Stimulated activated CD8-positive, alpha-beta memory T cell treated with anti-CD3 and anti-CD28 coated beads, Interleukin-2, amount 100 ng/mL, for 48 hours (primary cell): ENCODE measurements at regions not wholly inside any gene's neighbourhood (a gene's known extent, or its start where the extent isn't known, plus 50 kb on each side); places are given as distances from the start of the nearest gene placed in this dataset.
"Not testable (repeated sequence)": the region's sequence is repeated elsewhere in the genome, so short reads cannot be mapped to it uniquely, and the experiment has no call there.

Experiments used
- DNase-seq, 2 donors: peaks; one replicate each; pipeline ENCODE4 v3.0.0-alpha.2; 2020; ENCODE audit warnings: low read depth in 2 of 2

DNA sequence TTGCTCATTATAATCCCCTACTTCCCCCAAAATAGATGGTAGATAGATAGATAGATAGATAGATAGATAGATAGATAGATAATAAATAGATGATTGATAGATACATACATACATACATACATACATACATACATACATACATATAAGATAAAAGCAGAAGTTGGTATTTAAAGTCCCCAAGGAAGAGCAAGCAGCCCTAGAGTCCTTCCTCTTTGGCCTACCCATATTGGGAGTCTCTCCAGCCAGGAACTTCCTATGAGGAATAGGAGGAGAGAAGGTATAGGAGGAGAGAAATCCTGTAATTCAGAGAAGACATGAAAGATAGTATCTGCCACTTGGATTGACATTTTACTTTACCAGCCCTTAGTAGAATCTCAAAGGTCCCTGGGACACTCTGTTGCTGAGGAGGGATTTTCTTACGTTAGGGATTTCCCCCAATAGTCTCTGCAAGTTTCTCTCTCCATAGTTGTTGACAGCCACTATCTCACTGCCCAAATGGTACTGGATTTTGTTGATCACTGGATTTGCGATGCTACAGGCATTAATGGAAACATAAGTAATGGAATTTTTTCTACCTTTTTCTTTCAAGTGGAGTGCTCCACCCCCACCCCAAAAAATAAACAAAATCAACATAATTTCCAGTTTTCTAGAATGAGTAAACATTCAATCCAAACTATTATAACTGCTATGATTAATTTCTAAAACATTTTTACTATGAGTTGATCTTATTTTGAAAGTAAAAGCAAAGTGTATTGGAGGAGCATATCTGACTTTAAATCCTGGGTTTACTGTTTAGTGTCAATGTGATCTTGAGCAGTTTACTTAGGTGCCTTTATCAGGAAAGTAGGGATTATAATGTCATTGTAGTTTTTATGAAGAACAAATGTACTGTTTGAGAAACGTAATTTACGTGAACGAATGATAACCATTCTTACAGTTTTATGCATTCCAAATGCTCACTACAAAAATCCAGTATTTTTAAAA lies 93.2 kb upstream of the TNFSF4 start:
- DNase-seq: no peak

DNA sequence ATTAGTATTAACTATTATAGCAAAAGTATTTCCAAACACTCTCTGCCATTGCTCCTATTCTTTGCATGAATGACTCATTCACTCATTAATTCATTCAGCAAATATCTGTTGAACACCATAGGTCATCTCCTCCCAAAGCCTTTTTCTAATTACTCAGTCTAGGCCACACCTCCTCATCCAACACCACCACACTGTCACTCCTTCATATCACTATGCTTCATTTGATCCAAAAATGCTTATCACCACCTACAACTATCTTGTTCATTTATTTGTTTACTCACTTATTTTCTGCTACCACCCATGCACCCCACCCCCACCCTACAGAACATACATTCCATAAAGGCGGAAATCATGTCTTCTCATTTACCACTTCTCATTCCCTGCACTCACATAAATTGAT lies 94.4 kb upstream of the TNFSF4 start:
- DNase-seq: no peak

DNA sequence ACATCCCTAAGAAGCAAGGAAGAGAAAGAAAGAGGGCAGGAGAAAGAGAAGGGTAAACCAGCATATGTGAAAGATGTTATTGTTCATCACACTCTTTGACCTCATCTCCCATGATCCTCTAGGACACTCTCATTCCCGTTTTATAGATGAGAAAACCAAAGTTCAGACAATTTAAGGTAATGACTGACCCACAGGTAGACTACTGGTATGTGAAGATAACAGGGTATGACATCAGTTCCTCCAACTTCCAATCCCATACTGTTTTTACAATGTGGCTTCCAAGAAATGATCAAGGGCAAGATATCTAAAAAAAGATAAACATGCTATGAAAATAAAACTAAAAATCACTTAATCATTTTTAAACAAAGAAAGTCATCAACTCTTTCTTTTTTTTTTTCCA lies 95.2 kb upstream of the TNFSF4 start:
- no peak for DNase-seq

DNA sequence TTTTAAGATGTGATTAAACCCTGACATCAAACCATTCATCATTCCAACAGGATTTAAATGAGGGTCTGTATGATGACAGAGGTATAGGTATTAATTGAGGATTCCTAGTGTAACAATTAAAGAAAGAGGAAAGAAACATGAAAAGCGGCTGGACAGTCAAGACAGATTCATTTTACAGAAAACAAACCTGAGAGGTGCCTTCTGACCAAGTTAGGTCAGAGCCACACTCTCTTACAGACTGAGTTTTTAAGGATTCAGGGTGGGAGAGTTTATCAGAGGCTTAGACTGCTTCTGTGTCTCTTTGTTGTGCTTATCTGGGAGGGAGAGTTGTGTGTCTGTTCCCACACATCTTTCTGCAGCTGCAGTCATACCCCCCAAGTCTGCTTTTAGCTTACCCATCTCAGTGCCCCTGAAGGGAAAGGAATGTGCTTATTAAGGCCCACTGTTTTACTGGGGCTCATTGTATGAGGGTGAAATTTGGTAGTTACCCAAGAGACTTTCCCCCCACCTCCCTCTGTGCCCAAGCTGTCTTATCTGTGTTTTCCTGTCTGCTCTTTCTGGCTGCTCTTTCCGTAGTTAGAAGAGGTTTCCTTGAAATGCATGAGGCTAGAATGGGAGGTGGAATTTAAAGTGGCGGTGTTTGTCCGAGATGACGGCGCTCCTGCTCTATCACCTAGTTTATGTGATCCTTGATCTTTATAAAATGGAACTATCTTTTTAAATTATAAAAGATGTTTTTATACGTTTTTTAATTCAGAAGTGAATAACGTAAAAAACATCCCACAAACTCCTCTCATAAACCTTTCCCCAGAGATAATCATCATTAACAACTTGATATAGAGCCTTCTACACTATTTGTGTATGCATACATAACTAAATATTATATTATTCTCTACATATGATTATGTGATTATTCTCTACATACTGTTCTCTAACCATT lies 96.0 kb upstream of the TNFSF4 start:
- DNase-seq: no peak

DNA sequence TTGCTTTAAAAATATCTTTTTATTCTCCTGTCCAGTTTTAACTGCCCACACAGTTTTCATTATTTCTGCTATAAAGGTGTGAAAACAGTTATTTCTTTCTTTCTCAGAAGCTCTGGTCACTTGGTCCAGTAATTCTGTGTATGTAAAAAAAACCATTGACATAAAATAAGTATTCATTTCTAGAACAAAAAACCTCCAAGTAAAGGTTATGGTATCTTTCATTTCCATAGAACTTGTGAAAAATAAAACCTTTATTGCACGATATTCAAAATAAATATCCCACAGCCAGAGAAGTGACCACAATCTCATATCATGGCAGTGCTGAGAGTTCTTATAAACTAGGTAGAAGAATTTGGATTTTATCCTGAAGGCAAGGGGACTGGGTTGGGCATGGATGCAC lies 96.9 kb upstream of the TNFSF4 start:
- no peak for DNase-seq

DNA sequence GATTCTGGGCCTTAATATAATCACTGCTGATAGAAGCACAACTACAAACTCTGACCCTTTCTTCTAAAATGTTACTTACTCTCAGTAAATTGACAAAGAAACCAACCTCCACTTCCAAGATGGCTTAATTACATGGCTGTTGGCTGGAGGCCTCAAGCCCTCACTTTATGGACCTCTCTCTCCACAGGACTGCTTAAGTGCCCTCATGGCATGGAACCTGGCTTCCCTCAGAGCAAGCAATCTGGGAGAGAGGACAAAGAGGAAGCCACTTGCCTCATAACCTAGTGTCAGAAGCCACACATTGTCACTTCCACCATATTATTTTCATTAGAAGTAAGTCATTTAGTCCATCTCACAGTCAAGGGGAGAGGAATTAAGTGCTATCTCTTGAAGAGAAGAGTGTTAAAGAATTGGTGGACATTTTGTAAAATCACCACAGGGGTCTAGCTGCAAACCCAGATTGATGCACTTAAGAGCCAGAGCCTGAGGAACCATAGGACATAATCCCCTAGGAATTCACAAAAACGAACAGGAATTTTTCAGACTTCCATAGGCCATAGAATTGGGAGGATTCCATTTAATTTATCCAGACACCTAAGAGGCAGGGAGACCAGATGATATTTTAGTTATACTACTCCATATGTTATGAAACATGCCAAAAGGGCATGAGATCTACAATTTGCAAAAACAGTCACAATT lies 97.5 kb upstream of the TNFSF4 start:
- DNase-seq: no peak

DNA sequence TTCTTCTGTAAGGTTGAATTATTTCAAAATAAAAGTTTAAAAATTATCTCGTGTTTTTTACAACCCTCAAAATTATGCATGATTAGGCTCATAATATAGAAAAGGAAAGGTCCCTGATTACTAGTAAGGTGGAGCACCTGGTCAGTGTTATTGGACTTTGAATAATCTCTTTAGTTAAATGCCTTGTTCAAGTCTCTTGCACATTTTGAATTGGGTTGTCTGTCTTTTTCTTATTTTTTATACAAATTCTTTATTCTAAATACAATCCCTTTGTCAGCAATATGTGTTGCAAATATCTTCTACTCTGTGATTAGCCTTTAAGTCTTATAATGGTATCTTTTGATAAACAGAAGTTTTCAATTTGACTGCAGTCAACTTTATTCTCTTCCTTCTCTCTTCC lies 100.7 kb upstream of the TNFSF4 start:
- no peak for DNase-seq

DNA sequence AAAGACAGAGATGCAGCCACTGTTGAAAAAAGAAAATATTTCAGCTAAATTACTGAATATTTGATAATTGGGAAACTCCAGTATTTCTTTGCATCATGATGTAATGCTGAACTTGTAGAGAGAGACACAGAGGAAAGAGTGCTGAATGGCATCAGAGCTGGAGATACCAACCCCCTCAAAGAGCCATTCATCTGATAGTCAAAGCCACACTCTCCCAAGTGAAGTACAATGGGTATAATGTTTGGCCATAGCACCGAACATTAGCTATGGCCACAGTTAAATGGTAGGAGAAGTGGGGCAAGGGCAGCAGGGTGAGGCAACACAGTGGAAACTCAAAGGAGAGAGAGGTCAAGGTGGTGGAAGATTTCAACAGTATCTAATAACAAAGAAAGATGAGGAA lies 107.5 kb upstream of the TNFSF4 start:
- DNase-seq: no peak

DNA sequence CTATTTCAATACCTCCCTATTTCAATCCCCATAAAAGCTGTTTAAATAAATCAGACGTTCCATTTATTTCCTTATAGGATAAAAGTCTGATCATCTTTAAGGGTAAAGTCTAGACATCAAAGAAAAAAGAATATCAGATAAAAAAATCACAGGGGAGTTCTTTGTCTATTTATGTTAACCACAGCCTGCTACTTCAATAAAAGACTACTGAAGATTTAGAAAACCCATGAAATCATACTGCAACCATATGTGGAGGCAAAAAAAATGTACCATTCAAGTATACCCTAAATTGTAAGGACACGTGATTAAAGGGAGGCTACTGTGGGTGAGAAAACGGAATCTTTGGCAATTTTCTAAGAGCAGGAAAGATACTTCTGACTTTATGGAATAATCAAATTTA lies 108.2 kb upstream of the TNFSF4 start:
- no peak for DNase-seq

DNA sequence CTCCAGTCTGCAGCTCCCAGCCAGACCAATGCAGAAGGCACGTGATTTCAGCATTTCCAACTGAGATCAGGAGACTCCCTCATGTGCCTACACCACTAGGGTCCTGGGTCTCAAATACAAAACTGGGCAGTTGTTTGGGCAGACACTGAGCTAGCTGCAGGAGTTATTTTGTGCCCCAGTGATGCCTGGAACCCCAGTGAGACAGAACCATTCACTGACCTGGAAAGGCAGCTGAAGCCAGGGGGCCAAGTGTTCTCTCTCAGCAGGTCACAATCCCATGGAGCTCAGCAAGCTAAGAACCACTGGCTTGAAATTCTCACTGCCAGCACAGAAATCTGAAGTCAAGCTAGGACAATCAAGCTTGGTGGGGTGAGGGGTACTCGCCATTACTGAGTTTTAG lies 111.7 kb upstream of the TNFSF4 start:
- no peak for DNase-seq

DNA sequence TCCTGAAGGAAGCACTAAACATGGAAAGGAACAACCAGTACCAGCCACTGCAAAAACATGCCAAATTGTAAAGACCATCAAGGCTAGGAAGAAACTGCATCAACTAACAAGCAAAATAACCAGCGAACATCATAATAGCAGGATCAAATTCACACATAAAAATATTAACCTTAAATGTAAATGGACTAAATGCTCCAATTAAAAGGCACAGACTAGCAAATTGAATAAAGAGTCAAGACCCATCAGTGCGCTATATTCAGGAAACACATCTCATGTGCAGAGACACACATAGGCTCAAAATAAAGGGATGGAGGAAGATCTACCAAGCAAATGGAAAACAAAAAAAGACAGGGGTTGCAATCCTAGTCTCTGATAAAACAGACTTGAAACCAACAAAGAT lies 117.2 kb upstream of the TNFSF4 start:
- not testable (repeated sequence) for DNase-seq

DNA sequence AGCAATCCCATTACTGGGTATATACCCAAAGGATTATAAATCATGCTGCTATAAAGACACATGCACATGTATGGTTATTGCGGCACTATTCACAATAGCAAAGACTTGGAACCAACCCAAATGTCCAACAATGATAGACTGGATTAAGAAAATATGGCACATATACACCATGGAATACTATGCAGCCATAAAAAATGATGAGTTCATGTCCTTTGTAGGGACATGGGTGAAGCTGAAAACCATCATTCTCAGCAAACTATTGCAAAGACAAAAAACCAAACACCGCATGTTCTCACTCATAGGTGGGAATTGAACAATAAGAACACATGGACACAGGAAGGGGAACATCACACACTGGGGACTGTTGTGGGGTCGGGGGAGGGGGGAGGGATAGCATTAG lies 120.9 kb upstream of the TNFSF4 start:
- DNase-seq: not testable (repeated sequence)

DNA sequence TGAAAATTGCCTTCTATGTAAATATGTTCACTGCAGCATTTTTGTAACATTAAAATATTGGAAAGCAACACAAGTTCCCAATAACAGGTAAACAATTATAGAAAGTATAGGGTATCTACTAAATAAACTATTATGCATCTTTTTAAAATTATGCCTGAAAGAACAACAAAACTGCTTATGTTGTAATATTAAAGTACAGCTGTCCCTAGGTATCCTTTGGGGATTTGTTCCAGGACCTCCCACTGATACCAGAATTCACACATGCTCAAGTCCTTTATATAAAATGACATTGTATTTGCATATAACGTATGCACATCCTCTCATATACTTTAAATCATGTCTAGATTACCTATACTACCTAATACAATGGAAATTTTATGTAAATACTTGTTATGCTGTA lies 121.8 kb upstream of the TNFSF4 start:
- DNase-seq: no peak

DNA sequence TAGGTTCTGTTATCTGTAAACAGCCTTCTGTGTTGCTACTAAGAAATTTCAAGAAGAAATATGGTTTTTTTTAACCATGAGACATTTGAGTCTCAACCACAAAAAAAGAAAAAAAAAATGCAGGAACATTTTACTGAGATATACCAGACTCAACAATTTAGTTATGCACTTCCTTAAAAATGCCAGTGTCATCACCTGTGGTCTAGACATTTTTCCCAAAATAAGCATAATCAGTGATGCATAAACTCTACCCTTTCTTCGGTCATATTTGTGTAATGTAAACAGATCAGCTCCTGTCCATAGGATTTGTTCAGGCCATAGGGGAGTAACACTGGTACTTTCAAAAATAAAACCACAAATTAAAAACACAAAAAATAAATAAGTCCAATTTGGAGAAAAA lies 122.6 kb upstream of the TNFSF4 start:
- no peak for DNase-seq

DNA sequence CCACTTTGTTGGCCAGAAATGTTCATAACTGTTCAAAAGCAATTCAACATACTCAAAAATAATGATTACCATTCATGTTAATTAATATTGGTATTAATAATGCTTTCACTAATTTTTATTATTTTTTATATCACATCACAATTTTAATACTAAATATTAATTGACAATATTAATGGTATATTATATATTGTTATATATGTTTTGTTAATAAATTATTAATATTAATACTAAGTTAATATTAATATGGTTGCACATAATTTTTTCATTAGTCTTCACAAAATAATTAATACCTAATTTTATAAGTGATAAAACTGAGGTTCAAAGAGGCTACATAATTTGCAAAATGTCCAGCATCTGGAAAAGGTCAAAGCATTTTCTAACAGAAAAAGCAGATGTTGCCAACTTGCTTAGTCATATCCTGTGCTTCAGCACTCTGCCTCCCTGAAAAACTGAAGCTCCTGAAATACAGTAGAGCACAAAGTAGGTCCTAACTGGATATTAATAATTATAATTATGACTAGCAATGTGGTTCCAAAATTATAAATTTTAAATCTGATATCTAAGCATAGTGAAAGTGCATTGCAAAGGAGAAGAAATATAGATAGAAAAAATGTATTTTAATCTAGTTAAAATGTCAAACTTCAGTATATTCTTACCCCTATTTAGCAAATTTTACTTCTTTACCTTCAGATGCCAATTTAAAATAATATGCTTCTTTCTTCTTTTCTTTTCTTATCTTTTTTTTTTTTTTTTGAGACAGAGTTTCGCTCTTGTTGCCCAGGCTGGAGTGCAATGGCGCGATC lies 123.2 kb upstream of the TNFSF4 start:
- no peak for DNase-seq

DNA sequence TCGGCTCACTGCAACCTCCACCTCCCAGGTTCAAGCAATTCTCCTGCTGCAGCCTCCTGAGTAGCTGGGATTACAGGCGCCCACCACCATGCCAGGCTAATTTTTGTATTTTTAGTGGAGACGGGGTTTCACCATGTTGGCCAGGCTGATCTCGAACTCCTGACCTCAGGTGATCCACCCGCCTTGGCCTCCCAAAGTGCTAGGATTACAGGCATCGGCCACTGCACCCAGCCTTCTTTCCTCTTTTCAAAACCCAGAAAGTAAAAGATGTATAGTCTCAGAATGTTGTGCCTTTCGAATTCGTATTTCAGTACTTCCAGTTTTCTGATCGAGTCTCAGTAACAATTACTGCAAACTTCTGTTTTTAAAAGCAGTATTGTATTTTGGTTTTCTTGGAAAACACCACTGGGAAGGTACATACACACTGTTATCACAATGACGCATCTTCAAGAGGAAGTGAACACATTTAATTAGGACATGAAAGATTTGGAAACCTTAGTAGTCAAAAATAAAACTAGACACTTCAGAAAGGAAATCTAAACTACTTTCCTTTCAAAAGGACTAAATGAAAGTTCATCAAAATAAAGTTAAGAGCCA lies 123.9 kb upstream of the TNFSF4 start:
- not testable (repeated sequence) for DNase-seq

DNA sequence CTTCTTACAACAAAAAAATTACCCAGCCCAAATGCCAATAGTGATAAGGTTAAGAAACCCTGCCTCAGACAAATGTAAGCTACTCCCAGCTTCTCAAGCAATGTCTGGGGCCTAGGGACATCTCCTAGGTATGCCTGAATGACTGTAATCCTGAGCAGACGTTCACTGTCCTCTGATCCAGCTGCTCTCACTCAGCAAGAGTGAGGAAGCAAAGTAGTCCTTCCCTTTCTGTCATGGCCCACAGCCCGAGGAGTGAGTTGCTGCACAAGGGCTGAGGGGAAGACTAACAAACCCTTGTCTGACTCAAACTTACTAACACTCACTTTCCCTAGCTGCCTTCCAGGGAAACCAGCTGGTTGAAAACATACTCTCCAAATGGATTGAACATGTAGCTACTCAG lies 124.9 kb upstream of the TNFSF4 start:
- no peak for DNase-seq

DNA sequence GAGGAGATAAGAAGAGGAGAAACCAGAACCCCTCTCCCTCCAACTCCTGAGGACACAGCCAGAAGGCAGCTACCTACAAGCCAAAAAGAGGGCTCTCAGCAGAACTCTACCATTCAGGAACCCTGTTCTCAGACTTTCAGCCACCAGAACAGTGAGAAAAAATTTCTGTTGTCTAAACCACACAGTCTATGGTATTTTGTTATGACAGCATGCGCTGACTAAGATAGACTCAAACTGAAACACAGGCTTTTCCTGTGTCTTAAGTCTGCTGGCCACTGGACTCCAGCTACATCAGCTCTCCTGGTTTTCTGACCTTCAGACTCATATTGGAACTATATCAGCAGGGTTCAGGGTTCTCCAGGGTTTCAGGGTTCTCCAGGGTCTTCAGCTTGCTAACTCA lies 126.5 kb upstream of the TNFSF4 start:
- no peak for DNase-seq

DNA sequence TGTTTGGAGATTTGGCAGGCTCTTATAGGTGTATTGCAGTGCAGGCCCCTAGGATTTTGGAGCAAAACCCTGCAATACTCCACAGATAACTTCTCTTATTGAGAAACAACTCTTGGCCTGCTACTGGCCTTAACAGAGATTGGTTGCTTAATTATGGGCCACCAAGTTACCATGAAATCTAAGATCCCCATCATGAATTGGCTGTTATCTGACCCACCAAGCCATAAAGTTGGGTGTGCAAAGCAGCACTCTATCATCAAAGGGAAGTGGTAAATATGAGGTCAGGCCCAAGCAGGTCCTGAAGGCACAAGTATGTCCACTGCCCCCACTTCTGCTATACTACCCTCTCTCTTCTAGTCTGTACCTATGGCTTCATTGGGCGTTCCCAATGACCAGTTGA lies 130.0 kb upstream of the TNFSF4 start:
- DNase-seq: no peak

DNA sequence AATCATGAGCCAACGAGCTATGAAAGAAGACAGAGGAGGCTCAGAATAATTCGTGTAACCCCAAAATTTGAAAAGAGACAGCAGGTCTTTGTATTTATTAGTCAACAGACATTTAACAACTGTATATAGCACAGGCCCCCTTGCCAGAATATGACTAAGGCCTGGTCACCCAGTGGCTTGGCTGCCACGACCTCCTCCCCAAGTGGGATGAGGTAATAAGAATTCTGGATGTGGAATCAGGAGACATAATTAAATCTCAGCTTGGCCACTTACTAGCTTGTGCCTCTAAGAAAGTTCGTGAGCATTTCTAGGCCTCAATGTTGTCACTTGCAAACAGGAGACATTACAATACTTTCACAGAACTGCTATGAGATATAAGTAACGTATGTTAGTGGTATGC lies 134.2 kb upstream of the TNFSF4 start:
- DNase-seq: no peak

DNA sequence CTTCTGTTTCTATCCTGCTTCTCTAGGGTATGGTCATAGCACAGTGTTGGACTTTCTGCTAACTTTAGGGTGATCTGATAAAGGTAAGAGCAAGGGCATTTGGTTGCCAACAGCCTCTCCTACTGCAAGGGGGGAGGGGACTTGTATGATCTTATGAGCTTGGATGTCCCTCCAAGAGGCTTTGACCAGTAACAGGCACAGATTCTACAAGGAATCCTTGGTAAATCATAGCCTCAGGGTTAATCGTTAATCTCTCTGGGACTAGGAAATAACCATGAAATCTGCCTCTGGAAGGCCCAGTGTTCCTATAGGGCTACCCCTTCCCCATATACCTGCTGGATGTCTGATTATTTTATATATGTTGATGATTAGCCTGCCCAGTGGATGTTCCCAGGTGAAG lies 134.8 kb upstream of the TNFSF4 start:
- DNase-seq: no peak
